Liver (tissue), 3 donors: ENCODE measurements at regions not wholly inside any gene's neighbourhood (a gene's known extent, or its start where the extent isn't known, plus 50 kb on each side); places are given as distances from the start of the nearest gene placed in this dataset.

ENCODE experiments used
- RAD21 ChIP-seq, 2 donors: IDR thresholded peaks; 2 replicates each; pipeline ENCODE4 v1.6.1; 2016; ENCODE audit warnings: antibody characterized with exemption in 2 of 2, mild to moderate bottlenecking in 2 of 2
- SP1 ChIP-seq: IDR thresholded peaks from 2 replicates; pipeline ENCODE4 v1.6.1; 2018; ENCODE audit warnings: antibody characterized with exemption, mild to moderate bottlenecking
- TAF1 ChIP-seq: conservative IDR thresholded peaks from 2 replicates; pipeline ENCODE4 v1.6.1; 2016; ENCODE audit warnings: antibody characterized with exemption, mild to moderate bottlenecking
- TF ChIP-seq, protein P1 (sequence below): fragments of 150-350 bp; IDR thresholded peaks from 2 replicates; pipeline ENCODE4 v1.5.1; 2017; ENCODE audit warnings: improper control_type of control experiment, low read depth, low read length; ENCODE audit not compliant: missing input control
- TF ChIP-seq, protein P2 (sequence below): IDR thresholded peaks from 2 replicates; pipeline ENCODE4 v1.6.1; 2016; ENCODE audit warnings: antibody characterized with exemption
- TF ChIP-seq, protein P3 (sequence below): IDR thresholded peaks from 2 replicates; pipeline ENCODE4 v1.6.1; 2016; ENCODE audit warnings: antibody characterized with exemption
- TF ChIP-seq, protein P4 (sequence below): IDR thresholded peaks from 2 replicates; pipeline ENCODE4 v1.6.1; 2016; ENCODE audit warnings: antibody characterized with exemption, mild to moderate bottlenecking
- TF ChIP-seq, protein P5 (sequence below): IDR thresholded peaks from 2 replicates; pipeline ENCODE4 v1.6.1; 2016; ENCODE audit warnings: antibody characterized with exemption
- donor health status: healthy.
- donor health status: healthy.

DNA sequence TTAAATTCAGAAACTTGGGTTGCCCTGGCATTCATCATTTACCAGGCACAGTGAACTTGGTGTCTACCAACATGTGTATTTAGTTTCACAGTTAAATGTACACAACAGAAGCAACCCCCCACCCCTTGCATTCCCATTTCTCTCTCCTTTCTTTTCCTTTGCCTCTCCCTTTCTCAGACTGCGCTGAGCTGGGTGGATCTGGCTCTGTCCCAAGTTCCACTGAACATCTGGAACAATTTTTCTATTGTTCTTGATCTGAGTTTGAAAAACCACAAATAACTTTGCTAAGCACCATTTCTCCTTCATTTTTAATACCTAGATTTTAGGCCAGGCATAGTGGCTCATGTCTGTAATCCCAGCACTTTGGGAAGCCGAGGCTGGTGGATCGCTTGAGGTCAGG lies 242.2 kb downstream of the ABHD5 start:
- TF ChIP-seq RAD21 (IDR thresholded peaks at IDR 0.05) (no peak), TAF1 (no peak), SP1 (no peak)
- TF ChIP-seq, protein P1, sequence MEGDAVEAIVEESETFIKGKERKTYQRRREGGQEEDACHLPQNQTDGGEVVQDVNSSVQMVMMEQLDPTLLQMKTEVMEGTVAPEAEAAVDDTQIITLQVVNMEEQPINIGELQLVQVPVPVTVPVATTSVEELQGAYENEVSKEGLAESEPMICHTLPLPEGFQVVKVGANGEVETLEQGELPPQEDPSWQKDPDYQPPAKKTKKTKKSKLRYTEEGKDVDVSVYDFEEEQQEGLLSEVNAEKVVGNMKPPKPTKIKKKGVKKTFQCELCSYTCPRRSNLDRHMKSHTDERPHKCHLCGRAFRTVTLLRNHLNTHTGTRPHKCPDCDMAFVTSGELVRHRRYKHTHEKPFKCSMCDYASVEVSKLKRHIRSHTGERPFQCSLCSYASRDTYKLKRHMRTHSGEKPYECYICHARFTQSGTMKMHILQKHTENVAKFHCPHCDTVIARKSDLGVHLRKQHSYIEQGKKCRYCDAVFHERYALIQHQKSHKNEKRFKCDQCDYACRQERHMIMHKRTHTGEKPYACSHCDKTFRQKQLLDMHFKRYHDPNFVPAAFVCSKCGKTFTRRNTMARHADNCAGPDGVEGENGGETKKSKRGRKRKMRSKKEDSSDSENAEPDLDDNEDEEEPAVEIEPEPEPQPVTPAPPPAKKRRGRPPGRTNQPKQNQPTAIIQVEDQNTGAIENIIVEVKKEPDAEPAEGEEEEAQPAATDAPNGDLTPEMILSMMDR, result no peak
- TF ChIP-seq, protein P2, sequence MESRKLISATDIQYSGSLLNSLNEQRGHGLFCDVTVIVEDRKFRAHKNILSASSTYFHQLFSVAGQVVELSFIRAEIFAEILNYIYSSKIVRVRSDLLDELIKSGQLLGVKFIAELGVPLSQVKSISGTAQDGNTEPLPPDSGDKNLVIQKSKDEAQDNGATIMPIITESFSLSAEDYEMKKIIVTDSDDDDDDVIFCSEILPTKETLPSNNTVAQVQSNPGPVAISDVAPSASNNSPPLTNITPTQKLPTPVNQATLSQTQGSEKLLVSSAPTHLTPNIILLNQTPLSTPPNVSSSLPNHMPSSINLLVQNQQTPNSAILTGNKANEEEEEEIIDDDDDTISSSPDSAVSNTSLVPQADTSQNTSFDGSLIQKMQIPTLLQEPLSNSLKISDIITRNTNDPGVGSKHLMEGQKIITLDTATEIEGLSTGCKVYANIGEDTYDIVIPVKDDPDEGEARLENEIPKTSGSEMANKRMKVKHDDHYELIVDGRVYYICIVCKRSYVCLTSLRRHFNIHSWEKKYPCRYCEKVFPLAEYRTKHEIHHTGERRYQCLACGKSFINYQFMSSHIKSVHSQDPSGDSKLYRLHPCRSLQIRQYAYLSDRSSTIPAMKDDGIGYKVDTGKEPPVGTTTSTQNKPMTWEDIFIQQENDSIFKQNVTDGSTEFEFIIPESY, result no peak
- TF ChIP-seq, protein P3, sequence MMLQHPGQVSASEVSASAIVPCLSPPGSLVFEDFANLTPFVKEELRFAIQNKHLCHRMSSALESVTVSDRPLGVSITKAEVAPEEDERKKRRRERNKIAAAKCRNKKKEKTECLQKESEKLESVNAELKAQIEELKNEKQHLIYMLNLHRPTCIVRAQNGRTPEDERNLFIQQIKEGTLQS, result no peak
- TF ChIP-seq, protein P4, sequence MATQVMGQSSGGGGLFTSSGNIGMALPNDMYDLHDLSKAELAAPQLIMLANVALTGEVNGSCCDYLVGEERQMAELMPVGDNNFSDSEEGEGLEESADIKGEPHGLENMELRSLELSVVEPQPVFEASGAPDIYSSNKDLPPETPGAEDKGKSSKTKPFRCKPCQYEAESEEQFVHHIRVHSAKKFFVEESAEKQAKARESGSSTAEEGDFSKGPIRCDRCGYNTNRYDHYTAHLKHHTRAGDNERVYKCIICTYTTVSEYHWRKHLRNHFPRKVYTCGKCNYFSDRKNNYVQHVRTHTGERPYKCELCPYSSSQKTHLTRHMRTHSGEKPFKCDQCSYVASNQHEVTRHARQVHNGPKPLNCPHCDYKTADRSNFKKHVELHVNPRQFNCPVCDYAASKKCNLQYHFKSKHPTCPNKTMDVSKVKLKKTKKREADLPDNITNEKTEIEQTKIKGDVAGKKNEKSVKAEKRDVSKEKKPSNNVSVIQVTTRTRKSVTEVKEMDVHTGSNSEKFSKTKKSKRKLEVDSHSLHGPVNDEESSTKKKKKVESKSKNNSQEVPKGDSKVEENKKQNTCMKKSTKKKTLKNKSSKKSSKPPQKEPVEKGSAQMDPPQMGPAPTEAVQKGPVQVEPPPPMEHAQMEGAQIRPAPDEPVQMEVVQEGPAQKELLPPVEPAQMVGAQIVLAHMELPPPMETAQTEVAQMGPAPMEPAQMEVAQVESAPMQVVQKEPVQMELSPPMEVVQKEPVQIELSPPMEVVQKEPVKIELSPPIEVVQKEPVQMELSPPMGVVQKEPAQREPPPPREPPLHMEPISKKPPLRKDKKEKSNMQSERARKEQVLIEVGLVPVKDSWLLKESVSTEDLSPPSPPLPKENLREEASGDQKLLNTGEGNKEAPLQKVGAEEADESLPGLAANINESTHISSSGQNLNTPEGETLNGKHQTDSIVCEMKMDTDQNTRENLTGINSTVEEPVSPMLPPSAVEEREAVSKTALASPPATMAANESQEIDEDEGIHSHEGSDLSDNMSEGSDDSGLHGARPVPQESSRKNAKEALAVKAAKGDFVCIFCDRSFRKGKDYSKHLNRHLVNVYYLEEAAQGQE, result no peak
- TF ChIP-seq, protein P5, sequence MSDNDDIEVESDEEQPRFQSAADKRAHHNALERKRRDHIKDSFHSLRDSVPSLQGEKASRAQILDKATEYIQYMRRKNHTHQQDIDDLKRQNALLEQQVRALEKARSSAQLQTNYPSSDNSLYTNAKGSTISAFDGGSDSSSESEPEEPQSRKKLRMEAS, result no peak
